HEK293T (cell line): ENCODE measurements at regions not wholly inside any gene's neighbourhood (a gene's known extent, or its start where the extent isn't known, plus 50 kb on each side); places are given as distances from the start of the nearest gene placed in this dataset.
"Not testable (repeated sequence)": the region's sequence is repeated elsewhere in the genome, so short reads cannot be mapped to it uniquely, and the experiment has no call there.

Experiments used
- FOXA1 ChIP-seq: fragments of 450-650 bp; IDR thresholded peaks from 2 replicates; pipeline ENCODE4 v1.6.1; 2016; ENCODE audit warnings: mild to moderate bottlenecking
- HDGF ChIP-seq: fragments of 450-650 bp; IDR thresholded peaks from 2 replicates; pipeline ENCODE4 v1.6.1; 2017; ENCODE audit warnings: antibody characterized with exemption, borderline replicate concordance
- NFRKB ChIP-seq: fragments of 450-650 bp; IDR thresholded peaks from 2 replicates; pipeline ENCODE4 v1.6.1; 2016; ENCODE audit warnings: mild to moderate bottlenecking, moderate library complexity
- TARDBP ChIP-seq: fragments of 450-650 bp; IDR thresholded peaks from 2 replicates; pipeline ENCODE4 v1.6.1; 2016

DNA sequence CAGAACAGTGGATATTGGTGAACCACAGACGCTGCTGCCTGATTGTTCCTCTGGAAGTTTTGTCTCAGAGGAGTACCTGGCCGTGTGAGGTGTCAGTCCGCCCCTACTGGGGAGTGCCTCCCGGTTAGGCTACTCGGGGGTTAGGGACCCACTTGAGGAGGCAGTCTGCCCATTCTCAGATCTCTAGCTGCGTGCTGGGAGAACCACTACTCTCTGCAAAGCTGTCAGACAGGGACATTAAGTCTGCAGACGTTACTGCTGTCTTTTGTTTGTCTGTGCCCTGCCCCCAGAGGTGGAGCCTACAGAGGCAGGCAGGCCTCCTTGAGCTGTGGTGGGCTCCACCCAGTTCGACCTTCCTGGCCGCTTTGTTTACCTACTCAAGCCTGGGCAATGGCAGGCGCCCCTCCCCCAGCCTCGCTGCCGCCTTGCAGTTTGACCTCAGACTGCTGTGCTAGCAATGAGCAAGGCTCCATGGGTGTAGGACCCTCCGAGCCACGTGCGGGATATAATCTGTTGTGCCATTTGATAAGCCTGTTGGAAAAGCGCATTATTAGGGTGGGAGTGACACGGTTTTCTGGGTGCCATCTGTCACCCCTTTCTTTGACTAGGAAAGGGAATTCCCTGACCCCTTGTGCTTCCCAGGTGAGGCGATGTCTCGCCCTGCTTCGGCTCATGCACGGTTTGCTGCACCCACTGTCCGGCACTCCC is 65.1 kb upstream of the ZNF717 start:
- TF ChIP-seq NFRKB, HDGF, TARDBP, FOXA1: not testable (repeated sequence)
